GM20000 (cell line): ENCODE measurements at regions not wholly inside any gene's neighbourhood (a gene's known extent, or its start where the extent isn't known, plus 50 kb on each side); places are given as distances from the start of the nearest gene placed in this dataset.

Experiments used
- DNase-seq: peaks from one replicate; pipeline ENCODE4 v3.0.0; 2012; ENCODE audit warnings: low spot score
- CTCF ChIP-seq: IDR thresholded peaks from 2 replicates; pipeline ENCODE4 v1.5.1; 2012; ENCODE audit warnings: mild to moderate bottlenecking, control low read depth; ENCODE audit errors: extremely low read depth, missing control alignments

- no peak for TF ChIP-seq CTCF
- no peak for DNase-seq
Measured at GRCh38 chrX:13099121-13099520, 54.7 kb upstream of the FAM9C start.

GRCh38 chrX:13096728-13097127 lies 52.3 kb upstream of the FAM9C start:
- no peak for DNase-seq
- TF ChIP-seq CTCF, result no peak

- TF ChIP-seq CTCF, result no peak
- no peak for DNase-seq
Measured at GRCh38 chrX:13094828-13095341, 50.5 kb upstream of the FAM9C start.

GRCh38 chrX:13094374-13094773 lies 50.0 kb upstream of the FAM9C start:
- no peak for TF ChIP-seq CTCF
- DNase-seq, result no peak
